ENCODE measurements at regions not wholly inside any gene's neighbourhood (a gene's known extent, or its start where the extent isn't known, plus 50 kb on each side); places are given as distances from the start of the nearest gene placed in this dataset.
"Not testable (repeated sequence)": the region's sequence is repeated elsewhere in the genome, so short reads cannot be mapped to it uniquely, and the experiment has no call there.

- Histone ChIP-seq H3K27me3 (replicated peaks) (no peaks in the 10 kb centered on the region), H3K9me3 (replicated peaks) (no peaks in the 10 kb centered on the region), H3K4me3 (no peak overlapping the region), H3K36me3 (no peaks in the 10 kb centered on the region), H3K27ac (peak overlapping the region; percentile 38), H3K4me1 (replicated peaks) (0 out of 2 replicates have a peak, but pooled peaks cover 3% of the 10 kb centered on the region)
- no peak for DNase-seq (ENCODE audit: low read depth in 1 of 2, low spot score in 2 of 2)
Observed at GRCh38 chr15:53209396-53210042, 419.4 kb upstream of the ONECUT1 start.

GRCh38 chr15:53208751-53209150, 418.6 kb upstream of the ONECUT1 start:
- H3K36me3 ChIP-seq: no peaks in the 10 kb centered on the region
- H3K9me3 ChIP-seq (replicated peaks): no peaks in the 10 kb centered on the region
- no peaks in the 10 kb centered on the region for H3K27me3 ChIP-seq (replicated peaks)
- H3K4me3 ChIP-seq: no peak overlapping the region
- H3K4me1 ChIP-seq (replicated peaks): 0 out of 2 replicates have a peak, but pooled peaks cover 3% of the 10 kb centered on the region
- no peak for DNase-seq (ENCODE audit: low read depth in 1 of 2, low spot score in 2 of 2)
- H3K27ac ChIP-seq: peak overlapping the region; percentile 38; the same call in 1 of the 2 replicates

- Histone ChIP-seq H3K9me3 (replicated peaks) (no peaks in the 10 kb centered on the region), H3K27ac (no peak overlapping the region), H3K4me3 (no peak overlapping the region), H3K36me3 (no peaks in the 10 kb centered on the region), H3K4me1 (replicated peaks) (no peaks in the 10 kb centered on the region), H3K27me3 (replicated peaks) (no peaks in the 10 kb centered on the region)
- no peak for DNase-seq (ENCODE audit: low read depth in 1 of 2, low spot score in 2 of 2)
Observed at GRCh38 chr15:53203454-53203853, 413.3 kb upstream of the ONECUT1 start.

- H3K4me1 ChIP-seq (replicated peaks): no peaks in the 10 kb centered on the region
- H3K27me3 ChIP-seq (replicated peaks): no peaks in the 10 kb centered on the region
- no peak overlapping the region for H3K27ac ChIP-seq
- no peaks in the 10 kb centered on the region for H3K9me3 ChIP-seq (replicated peaks)
- no peak for DNase-seq (ENCODE audit: low read depth in 1 of 2, low spot score in 2 of 2)
- H3K4me3 ChIP-seq: no peak overlapping the region
- H3K36me3 ChIP-seq: no peaks in the 10 kb centered on the region
Observed at GRCh38 chr15:53202876-53203275, 412.7 kb upstream of the ONECUT1 start.

- H3K27me3 ChIP-seq (replicated peaks): no peaks in the 10 kb centered on the region
- no peaks in the 10 kb centered on the region for H3K36me3 ChIP-seq
- peak; percentile 39 to 54 for DNase-seq (ENCODE audit: low read depth in 1 of 2, low spot score in 2 of 2)
- no peaks in the 10 kb centered on the region for H3K4me1 ChIP-seq (replicated peaks)
- no peak overlapping the region for H3K4me3 ChIP-seq
- no peak overlapping the region for H3K27ac ChIP-seq
- H3K9me3 ChIP-seq (replicated peaks): no peaks in the 10 kb centered on the region
Observed at GRCh38 chr15:53197426-53197839, 407.3 kb upstream of the ONECUT1 start.

GRCh38 chr15:53196788-53197187, 406.7 kb upstream of the ONECUT1 start:
- no peaks in the 10 kb centered on the region for H3K27me3 ChIP-seq (replicated peaks)
- H3K36me3 ChIP-seq: no peaks in the 10 kb centered on the region
- H3K4me1 ChIP-seq (replicated peaks): no peaks in the 10 kb centered on the region
- DNase-seq (ENCODE audit: low read depth in 1 of 2, low spot score in 2 of 2): no peak
- no peak overlapping the region for H3K27ac ChIP-seq
- no peak overlapping the region for H3K4me3 ChIP-seq
- H3K9me3 ChIP-seq (replicated peaks): no peaks in the 10 kb centered on the region

GRCh38 chr15:53196242-53196641, 406.1 kb upstream of the ONECUT1 start:
- Histone ChIP-seq H3K36me3 (no peaks in the 10 kb centered on the region), H3K27me3 (replicated peaks) (no peaks in the 10 kb centered on the region), H3K4me1 (replicated peaks) (no peaks in the 10 kb centered on the region), H3K9me3 (replicated peaks) (no peaks in the 10 kb centered on the region), H3K4me3 (no peak overlapping the region), H3K27ac (no peak overlapping the region)
- DNase-seq (ENCODE audit: low read depth in 1 of 2, low spot score in 2 of 2): no peak

- Histone ChIP-seq H3K27ac (no peak overlapping the region), H3K27me3 (replicated peaks) (no peaks in the 10 kb centered on the region), H3K4me3 (no peak overlapping the region), H3K9me3 (replicated peaks) (no peaks in the 10 kb centered on the region), H3K4me1 (replicated peaks) (no peaks in the 10 kb centered on the region), H3K36me3 (no peaks in the 10 kb centered on the region)
- no peak for DNase-seq (ENCODE audit: low read depth in 1 of 2, low spot score in 2 of 2)
Observed at GRCh38 chr15:53193149-53193548, 403.0 kb upstream of the ONECUT1 start.

GRCh38 chr15:53189860-53190259, 399.7 kb upstream of the ONECUT1 start:
- no peaks in the 10 kb centered on the region for H3K27me3 ChIP-seq (replicated peaks)
- H3K27ac ChIP-seq: no peak overlapping the region
- H3K9me3 ChIP-seq (replicated peaks): no peaks in the 10 kb centered on the region
- H3K36me3 ChIP-seq: no peaks in the 10 kb centered on the region
- no peak for DNase-seq (ENCODE audit: low read depth in 1 of 2, low spot score in 2 of 2)
- H3K4me3 ChIP-seq: no peak overlapping the region
- no peaks in the 10 kb centered on the region for H3K4me1 ChIP-seq (replicated peaks)

- H3K27me3 ChIP-seq (replicated peaks); H3K4me3 ChIP-seq: not testable (repeated sequence)
Observed at GRCh38 chr15:53183449-53183848, 393.3 kb upstream of the ONECUT1 start.

GRCh38 chr15:53171571-53171970, 381.4 kb upstream of the ONECUT1 start:
- no peak for DNase-seq (ENCODE audit: low read depth in 1 of 2, low spot score in 2 of 2)

More at GRCh38 chr15:53183449-53183848, 393.3 kb upstream of the ONECUT1 start:
- not testable (repeated sequence) for H3K4me1 ChIP-seq (replicated peaks); H3K36me3 ChIP-seq; H3K27ac ChIP-seq; H3K9me3 ChIP-seq (replicated peaks); DNase-seq (ENCODE audit: low read depth in 1 of 2, low spot score in 2 of 2)

GRCh38 chr15:53166684-53167201, 376.6 kb upstream of the ONECUT1 start:
- H3K4me3 ChIP-seq: no peak overlapping the region
- DNase-seq (ENCODE audit: low read depth in 1 of 2, low spot score in 2 of 2): no peak
- H3K27ac ChIP-seq: no peak overlapping the region

More at GRCh38 chr15:53171571-53171970, 381.4 kb upstream of the ONECUT1 start:
- no peaks in the 10 kb centered on the region for H3K36me3 ChIP-seq
- H3K27me3 ChIP-seq (replicated peaks): no peaks in the 10 kb centered on the region
- no peaks in the 10 kb centered on the region for H3K4me1 ChIP-seq (replicated peaks)
- H3K4me3 ChIP-seq: no peak overlapping the region
- no peak overlapping the region for H3K27ac ChIP-seq
- H3K9me3 ChIP-seq (replicated peaks): no peaks in the 10 kb centered on the region

GRCh38 chr15:53165988-53166683, 376.0 kb upstream of the ONECUT1 start:
- Histone ChIP-seq H3K4me3 (no peak overlapping the region), H3K9me3 (replicated peaks) (no peaks in the 10 kb centered on the region)

More at GRCh38 chr15:53166684-53167201, 376.6 kb upstream of the ONECUT1 start:
- H3K27me3 ChIP-seq (replicated peaks): no peaks in the 10 kb centered on the region
- H3K4me1 ChIP-seq (replicated peaks): no peaks in the 10 kb centered on the region
- H3K9me3 ChIP-seq (replicated peaks): no peaks in the 10 kb centered on the region
- H3K36me3 ChIP-seq: no peaks in the 10 kb centered on the region

GRCh38 chr15:53160092-53160704, 370.1 kb upstream of the ONECUT1 start:
- no peak for DNase-seq (ENCODE audit: low read depth in 1 of 2, low spot score in 2 of 2)

More at GRCh38 chr15:53165988-53166683, 376.0 kb upstream of the ONECUT1 start:
- H3K4me1 ChIP-seq (replicated peaks): no peaks in the 10 kb centered on the region
- DNase-seq (ENCODE audit: low read depth in 1 of 2, low spot score in 2 of 2): no peak
- H3K27ac ChIP-seq: no peak overlapping the region
- no peaks in the 10 kb centered on the region for H3K27me3 ChIP-seq (replicated peaks)
- H3K36me3 ChIP-seq: no peaks in the 10 kb centered on the region

More at GRCh38 chr15:53160092-53160704, 370.1 kb upstream of the ONECUT1 start:
- Histone ChIP-seq H3K4me1 (replicated peaks) (no peaks in the 10 kb centered on the region), H3K9me3 (replicated peaks) (no peaks in the 10 kb centered on the region), H3K27ac (no peak overlapping the region), H3K27me3 (replicated peaks) (no peaks in the 10 kb centered on the region), H3K36me3 (no peaks in the 10 kb centered on the region), H3K4me3 (no peak overlapping the region)
